Central memory CD8-positive, alpha-beta T cell (primary cell): ENCODE measurements at regions not wholly inside any gene's neighbourhood (a gene's known extent, or its start where the extent isn't known, plus 50 kb on each side); places are given as distances from the start of the nearest gene placed in this dataset.

ENCODE experiments used
- ATAC-seq: fragments of 150-1000 bp; cut with Tn5 transposase; replicated peaks from 2 replicates; pipeline ENCODE4 v1.10.0; 2022; ENCODE audit warnings: mild to moderate bottlenecking, moderate FRiP score, moderate number of reproducible peaks; ENCODE audit not compliant: poor library complexity, severe bottlenecking; ENCODE audit errors: extremely low read depth
- DNase-seq, 2 donors: peaks; one replicate each; pipeline ENCODE4 v3.0.0; 2021; ENCODE audit warnings: low spot score in 2 of 2
- H3K27ac Mint-ChIP-seq: one replicate; pipeline ENCODE4 v1.8.0; 2022; ENCODE audit warnings: low read depth, mild to moderate bottlenecking, moderate library complexity, mixed read lengths
- H3K27me3 Mint-ChIP-seq: one replicate; pipeline ENCODE4 v1.8.0; 2022; ENCODE audit warnings: mixed read lengths
- H3K36me3 Mint-ChIP-seq: one replicate; pipeline ENCODE4 v1.8.0; 2022; ENCODE audit warnings: mild to moderate bottlenecking, moderate library complexity, mixed read lengths; ENCODE audit not compliant: insufficient read depth
- H3K4me1 Mint-ChIP-seq: one replicate; pipeline ENCODE4 v1.8.0; 2022; ENCODE audit warnings: mixed read lengths
- H3K4me3 Mint-ChIP-seq: one replicate; pipeline ENCODE4 v1.8.0; 2022; ENCODE audit warnings: mild to moderate bottlenecking, moderate library complexity, mixed read lengths
- H3K9me3 Mint-ChIP-seq: one replicate; pipeline ENCODE4 v1.8.0; 2022; ENCODE audit warnings: mixed read lengths

DNA sequence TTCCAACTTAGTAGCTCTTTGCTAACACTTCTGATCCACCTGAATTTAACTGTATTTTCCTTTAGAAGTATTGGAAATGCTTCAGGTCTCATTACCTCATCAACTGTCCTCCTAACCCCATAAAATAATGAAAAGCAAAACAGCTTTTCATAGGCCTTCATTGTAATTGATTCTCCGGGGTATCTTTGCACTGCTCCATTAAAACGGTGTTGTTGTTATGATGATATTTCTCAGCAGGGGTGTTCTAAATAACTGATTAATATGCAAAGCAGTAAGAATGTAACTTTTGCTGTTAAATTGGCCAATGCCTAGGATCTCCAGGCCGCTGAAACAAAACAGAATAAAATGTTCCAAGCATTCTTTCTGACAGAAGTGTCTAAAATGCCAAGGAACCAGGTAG, 1983.2 kb downstream of the EFNA5 start:
- Mint-ChIP-seq H3K4me3 (no peak overlapping the region), H3K4me1 (no peaks in the 10 kb centered on the region), H3K9me3 (peaks cover 9% of the 10 kb centered on the region), H3K27me3 (no peaks in the 10 kb centered on the region), H3K36me3 (no peaks in the 10 kb centered on the region), H3K27ac (no peak overlapping the region)
- ATAC-seq (no peak), DNase-seq (no peak)

DNA sequence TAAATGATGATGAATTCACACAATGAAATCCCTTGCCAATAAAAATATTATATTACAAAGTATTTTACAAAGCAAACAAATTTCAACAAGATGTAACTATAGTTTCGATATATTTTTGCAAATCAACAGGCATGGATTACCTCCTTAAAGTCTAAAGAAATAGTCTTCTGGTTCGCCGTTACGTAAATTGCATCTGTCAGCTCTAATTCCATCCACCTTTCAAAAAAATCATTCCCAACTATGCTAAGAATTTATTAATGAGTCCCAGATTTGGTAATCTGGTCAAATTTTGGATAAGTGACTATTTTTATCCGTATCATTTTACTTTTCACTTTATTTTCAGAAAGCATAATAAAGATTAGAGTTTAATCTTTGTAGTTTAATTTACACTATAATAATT, 1984.9 kb downstream of the EFNA5 start:
- no peaks in the 10 kb centered on the region for H3K36me3 Mint-ChIP-seq
- no peak overlapping the region for H3K27ac Mint-ChIP-seq
- DNase-seq (no peak), ATAC-seq (no peak)
- H3K4me1 Mint-ChIP-seq, result no peaks in the 10 kb centered on the region
- H3K27me3 Mint-ChIP-seq, result no peaks in the 10 kb centered on the region
- H3K9me3 Mint-ChIP-seq, result peaks cover 9% of the 10 kb centered on the region
- no peak overlapping the region for H3K4me3 Mint-ChIP-seq

DNA sequence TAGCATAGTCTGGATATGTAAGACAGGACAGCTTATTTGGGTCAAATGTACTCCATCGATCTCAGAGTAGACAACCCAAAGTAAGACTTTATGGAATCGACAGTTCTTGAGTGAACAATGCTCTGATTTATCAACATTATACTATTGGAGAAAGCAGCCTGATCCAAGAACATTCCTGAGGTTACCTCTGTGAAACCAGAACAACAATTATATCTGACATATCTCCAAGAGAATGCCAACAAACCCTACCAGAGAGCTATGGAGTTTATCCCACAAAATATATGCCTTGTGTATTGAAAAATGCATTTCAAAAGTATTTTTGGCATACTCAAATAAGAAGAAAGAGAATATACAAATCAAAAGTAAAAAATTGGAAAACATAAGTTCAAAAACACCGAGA, 1985.9 kb downstream of the EFNA5 start:
- Mint-ChIP-seq H3K27ac (no peak overlapping the region), H3K4me1 (no peaks in the 10 kb centered on the region), H3K36me3 (no peaks in the 10 kb centered on the region), H3K9me3 (peaks cover 15% of the 10 kb centered on the region), H3K4me3 (no peak overlapping the region), H3K27me3 (no peaks in the 10 kb centered on the region)
- no peak for ATAC-seq
- DNase-seq, result no peak

DNA sequence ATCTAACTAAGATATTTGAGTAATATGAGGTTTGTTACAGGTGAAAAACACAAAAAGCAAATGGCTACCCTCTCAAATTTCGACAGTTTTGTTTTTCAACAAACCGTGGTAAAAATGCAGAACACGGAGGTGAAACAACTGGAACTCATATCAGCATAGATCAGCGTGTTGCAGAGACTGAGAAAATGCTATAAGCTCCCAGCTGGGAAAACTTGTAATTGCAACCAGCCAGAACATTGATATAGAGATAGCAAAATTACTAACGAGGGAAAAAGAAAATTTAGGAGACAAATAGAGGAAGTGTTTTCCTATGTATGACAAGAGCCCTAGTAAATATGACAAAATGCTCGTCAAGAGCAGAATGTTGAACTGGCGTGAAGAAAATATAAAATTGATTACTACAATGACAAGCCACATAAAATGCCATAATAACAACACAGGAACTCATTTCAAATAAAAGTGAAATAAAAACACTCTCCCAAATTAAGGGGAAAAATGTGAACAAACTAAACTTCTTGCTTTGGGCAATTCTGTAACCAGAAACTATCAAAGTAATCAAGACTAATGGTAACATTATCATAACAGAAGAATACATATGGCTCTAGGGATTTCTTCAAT, 1989.8 kb downstream of the EFNA5 start:
- Mint-ChIP-seq H3K4me1 (no peaks in the 10 kb centered on the region), H3K9me3 (peaks cover 15% of the 10 kb centered on the region), H3K27me3 (no peaks in the 10 kb centered on the region), H3K27ac (no peak overlapping the region), H3K4me3 (no peak overlapping the region), H3K36me3 (no peaks in the 10 kb centered on the region)
- DNase-seq (no peak), ATAC-seq (no peak)

DNA sequence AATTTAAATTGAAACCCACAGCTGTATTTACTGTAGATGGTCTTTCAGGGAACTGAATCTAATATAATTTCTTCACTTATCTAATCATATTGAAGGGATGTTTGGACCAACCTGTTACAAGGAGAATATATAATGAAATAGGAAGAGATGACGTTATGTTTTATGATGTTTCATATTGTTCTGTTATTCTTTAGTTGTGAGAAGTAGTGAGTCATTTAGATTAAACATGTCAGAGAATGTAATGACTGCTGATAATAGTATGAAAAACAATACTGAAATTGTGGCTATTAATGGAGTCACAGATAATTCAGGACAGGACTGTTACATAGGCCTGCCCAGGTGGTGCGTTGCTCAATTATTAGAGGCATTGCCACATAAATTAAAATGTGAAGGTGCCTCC, 1993.4 kb downstream of the EFNA5 start:
- Mint-ChIP-seq H3K4me3 (no peak overlapping the region), H3K36me3 (no peaks in the 10 kb centered on the region), H3K4me1 (no peaks in the 10 kb centered on the region), H3K27me3 (no peaks in the 10 kb centered on the region), H3K9me3 (peaks cover 5% of the 10 kb centered on the region), H3K27ac (no peak overlapping the region)
- no peak for ATAC-seq
- DNase-seq, result no peak

DNA sequence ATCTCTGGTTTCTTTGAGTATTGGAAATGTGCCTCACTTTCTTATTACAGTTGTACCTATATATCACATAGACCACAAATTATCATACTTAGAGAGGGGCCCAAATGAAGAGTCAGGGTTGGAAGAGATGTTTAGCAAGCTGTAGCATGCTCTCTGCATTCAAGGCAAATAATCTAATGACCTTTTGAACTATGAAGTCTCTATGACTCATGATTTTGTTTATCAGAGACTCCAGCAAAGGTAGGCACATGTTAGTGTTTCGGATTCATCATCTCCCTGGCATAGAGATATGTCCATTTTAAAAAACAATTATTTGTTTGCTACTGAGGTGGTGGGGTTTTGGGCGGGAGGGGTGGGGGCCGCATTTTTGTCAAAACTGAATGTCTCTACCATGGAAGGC, 2000.1 kb downstream of the EFNA5 start:
- H3K4me1 Mint-ChIP-seq, result no peaks in the 10 kb centered on the region
- H3K4me3 Mint-ChIP-seq, result no peak overlapping the region
- no peak for ATAC-seq
- H3K36me3 Mint-ChIP-seq, result no peaks in the 10 kb centered on the region
- DNase-seq, result no peak
- no peaks in the 10 kb centered on the region for H3K27me3 Mint-ChIP-seq
- peaks cover 27% of the 10 kb centered on the region for H3K9me3 Mint-ChIP-seq
- H3K27ac Mint-ChIP-seq, result no peak overlapping the region

DNA sequence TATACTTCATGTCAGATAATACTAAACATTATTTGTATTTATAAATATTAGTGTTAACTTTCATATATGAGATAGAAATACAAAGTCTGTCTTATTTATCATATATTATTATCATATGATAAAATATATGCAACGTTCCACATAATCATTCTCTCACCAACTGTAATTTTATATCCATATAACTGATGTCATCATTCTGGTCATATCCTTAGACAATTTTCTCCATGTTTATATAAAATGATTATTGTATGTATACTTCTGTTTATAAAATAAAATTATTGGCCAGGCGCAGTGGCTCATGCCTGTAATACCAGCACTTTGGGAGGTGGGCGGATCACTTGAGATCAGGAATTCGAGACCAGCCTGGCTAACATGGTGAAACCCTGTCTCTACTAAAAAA, 2007.1 kb downstream of the EFNA5 start:
- Mint-ChIP-seq H3K36me3 (no peaks in the 10 kb centered on the region), H3K27me3 (no peaks in the 10 kb centered on the region), H3K9me3 (peaks cover 21% of the 10 kb centered on the region), H3K4me3 (no peak overlapping the region), H3K27ac (no peak overlapping the region), H3K4me1 (no peaks in the 10 kb centered on the region)
- DNase-seq (no peak), ATAC-seq (no peak)

DNA sequence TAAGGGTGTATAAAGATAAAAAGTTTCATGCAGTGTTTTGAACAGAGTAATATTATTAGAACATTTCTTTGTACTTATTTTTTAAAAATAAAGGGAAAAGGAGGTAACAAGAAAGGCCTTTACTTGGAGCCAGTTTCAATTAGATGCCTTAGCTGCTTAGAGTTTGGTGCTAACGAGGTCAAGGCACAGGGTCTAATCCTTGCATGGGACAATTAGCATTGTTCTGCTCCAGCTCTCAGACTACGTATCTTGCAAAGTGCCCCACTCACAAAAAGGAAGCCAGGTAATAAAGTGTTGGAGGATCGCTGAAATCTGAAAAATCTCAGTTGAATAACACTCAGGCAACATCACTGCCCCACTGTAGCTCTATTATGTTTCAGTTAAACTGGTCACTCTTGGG, 2011.3 kb downstream of the EFNA5 start:
- H3K27ac Mint-ChIP-seq, result no peak overlapping the region
- no peaks in the 10 kb centered on the region for H3K27me3 Mint-ChIP-seq
- DNase-seq (no peak), ATAC-seq (no peak)
- H3K4me3 Mint-ChIP-seq, result no peak overlapping the region
- H3K4me1 Mint-ChIP-seq, result no peaks in the 10 kb centered on the region
- H3K36me3 Mint-ChIP-seq, result no peaks in the 10 kb centered on the region
- H3K9me3 Mint-ChIP-seq, result peaks cover under 1% of the 10 kb centered on the region

DNA sequence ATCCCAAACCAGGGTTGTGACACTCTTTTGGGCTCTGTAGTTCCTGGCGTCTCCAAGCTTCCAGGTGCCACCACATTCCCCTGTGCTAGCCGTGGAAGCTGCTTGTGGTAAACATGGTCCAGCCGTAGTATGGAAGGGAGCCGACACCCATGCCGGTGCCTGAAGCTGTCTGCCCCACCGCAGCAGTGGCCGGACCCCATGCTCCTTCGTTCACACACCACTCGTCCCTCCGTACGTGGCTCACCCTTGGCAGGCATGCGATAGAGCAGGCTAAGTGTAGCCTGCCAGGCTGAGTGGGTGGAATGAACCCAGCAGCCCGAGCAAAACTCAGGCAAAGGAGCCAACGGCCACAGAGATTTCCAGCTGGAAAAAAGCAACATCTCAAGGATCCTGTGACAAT, 2030.4 kb downstream of the EFNA5 start:
- H3K4me3 Mint-ChIP-seq, result no peak overlapping the region

DNA sequence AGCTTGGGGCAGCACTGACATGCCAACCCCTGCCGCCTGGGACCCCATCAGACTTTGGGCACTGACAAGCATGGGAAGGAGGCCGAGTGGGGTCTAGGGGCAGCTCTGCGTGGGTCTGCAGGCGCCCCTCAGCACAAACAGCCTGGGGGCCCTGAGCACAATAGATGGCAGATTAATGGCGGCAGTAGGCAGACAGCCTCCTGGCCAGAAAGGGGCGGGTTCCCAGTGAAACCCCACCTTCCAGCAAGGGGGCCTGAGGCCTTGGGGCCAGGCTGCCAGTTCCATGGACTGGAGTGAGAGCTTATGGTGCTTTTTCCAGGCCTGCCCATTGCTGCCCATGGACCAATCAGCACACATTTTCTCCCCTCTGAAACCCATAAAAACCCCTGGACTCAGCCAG, 2031.2 kb downstream of the EFNA5 start:
- H3K4me1 Mint-ChIP-seq, result no peaks in the 10 kb centered on the region
- H3K9me3 Mint-ChIP-seq, result peaks cover 20% of the 10 kb centered on the region
- no peak overlapping the region for H3K4me3 Mint-ChIP-seq
- DNase-seq, result no peak
- H3K27me3 Mint-ChIP-seq, result no peaks in the 10 kb centered on the region
- no peak for ATAC-seq
- H3K27ac Mint-ChIP-seq, result no peak overlapping the region
- no peaks in the 10 kb centered on the region for H3K36me3 Mint-ChIP-seq

More for the DNA sequence above, 2030.4 kb downstream of the EFNA5 start:
- Mint-ChIP-seq H3K27ac (no peak overlapping the region), H3K27me3 (no peaks in the 10 kb centered on the region), H3K9me3 (peaks cover 23% of the 10 kb centered on the region), H3K36me3 (no peaks in the 10 kb centered on the region), H3K4me1 (no peaks in the 10 kb centered on the region)
- ATAC-seq (no peak), DNase-seq (no peak)

DNA sequence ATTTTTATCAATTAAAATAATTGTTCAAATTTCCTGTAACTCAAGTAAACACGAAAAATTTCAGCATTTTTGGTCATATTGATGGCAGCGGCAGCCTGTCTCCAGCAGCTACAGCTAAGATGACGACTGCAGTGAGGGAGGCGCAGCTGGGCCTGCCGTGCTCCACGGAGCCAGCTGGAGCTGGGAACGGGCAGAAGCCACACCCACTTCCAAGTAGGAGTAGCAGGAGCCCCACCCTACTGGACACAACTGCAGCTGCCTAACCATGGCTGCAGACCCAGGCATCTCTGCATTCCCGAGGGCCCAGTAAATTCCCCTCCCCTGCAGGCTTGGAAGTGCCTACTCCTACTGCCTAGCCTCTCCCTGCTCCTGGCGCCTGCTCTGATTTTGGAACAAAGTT, 2031.7 kb downstream of the EFNA5 start:
- Mint-ChIP-seq H3K4me3 (no peak overlapping the region), H3K27me3 (no peaks in the 10 kb centered on the region), H3K36me3 (no peaks in the 10 kb centered on the region), H3K27ac (no peak overlapping the region), H3K4me1 (no peaks in the 10 kb centered on the region), H3K9me3 (peaks cover 19% of the 10 kb centered on the region)
- ATAC-seq, result no peak
- DNase-seq, result no peak

DNA sequence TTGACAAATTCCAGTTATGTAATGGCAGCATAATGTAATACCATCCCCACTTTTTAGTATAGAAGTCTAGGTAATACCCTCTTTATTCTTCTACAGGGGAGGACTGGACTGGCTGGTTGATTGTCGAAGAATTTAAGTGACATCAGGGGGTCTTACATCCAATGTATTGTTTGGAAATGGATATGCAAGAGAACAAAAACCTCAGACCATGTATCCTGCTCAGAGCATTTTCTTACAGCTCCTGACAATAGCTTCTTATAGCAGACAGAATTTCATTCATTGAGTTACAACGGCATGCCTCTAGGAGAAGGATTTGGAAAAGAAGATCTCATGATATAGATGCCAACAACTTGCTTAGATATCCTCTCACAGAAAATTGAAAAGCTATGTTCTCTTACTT, 2032.3 kb downstream of the EFNA5 start:
- Mint-ChIP-seq H3K27ac (no peak overlapping the region), H3K4me3 (no peak overlapping the region)

DNA sequence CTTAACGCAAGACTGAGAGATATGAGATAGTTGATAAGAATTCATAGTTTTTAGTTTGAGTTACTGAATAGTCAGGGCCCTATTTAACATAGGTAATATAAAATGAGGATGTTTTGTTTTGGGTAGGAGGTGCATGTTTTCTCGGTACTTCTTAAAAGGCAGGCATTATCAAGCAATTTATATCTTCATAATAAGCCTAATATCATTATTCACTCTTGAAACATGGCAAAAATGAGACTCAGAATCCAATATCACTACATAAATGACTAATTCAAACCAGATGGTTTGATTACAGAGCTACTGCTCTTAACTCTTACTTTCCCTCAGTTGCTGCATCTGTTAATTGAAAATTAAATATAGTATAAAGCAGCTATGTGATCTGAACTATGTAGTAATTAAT, 2038.7 kb downstream of the EFNA5 start:
- Mint-ChIP-seq H3K36me3 (no peaks in the 10 kb centered on the region), H3K27me3 (no peaks in the 10 kb centered on the region), H3K9me3 (peaks cover 13% of the 10 kb centered on the region), H3K27ac (no peak overlapping the region), H3K4me1 (no peaks in the 10 kb centered on the region), H3K4me3 (no peak overlapping the region)
- ATAC-seq (no peak), DNase-seq (no peak)

More for the DNA sequence above, 2032.3 kb downstream of the EFNA5 start:
- Mint-ChIP-seq H3K27me3 (no peaks in the 10 kb centered on the region), H3K9me3 (peaks cover 15% of the 10 kb centered on the region), H3K4me1 (no peaks in the 10 kb centered on the region), H3K36me3 (no peaks in the 10 kb centered on the region)
- DNase-seq, result no peak
- no peak for ATAC-seq

DNA sequence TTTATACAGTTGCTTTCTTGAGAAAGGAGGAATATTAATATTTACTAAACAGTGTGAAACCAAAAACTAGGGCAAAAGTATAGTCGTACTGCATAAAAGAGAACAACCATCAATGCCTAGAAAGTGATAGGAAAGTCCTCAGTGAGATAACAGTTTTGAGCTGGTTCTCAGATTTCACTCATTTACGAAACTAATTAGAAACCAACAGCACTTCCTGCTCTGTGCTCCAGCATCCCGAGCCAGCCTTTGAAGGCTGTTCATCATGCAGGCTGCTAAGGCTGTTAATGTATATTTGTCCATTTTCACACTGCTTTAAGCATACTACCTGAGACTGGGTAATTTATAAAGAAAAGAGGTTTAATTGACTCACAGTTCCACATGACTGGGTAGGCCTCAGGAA, 2039.9 kb downstream of the EFNA5 start:
- Mint-ChIP-seq H3K4me3 (no peak overlapping the region), H3K4me1 (no peaks in the 10 kb centered on the region), H3K27me3 (no peaks in the 10 kb centered on the region)

More for the DNA sequence above, 2039.9 kb downstream of the EFNA5 start:
- Mint-ChIP-seq H3K36me3 (no peaks in the 10 kb centered on the region), H3K9me3 (peaks cover 15% of the 10 kb centered on the region), H3K27ac (no peak overlapping the region)
- DNase-seq (no peak), ATAC-seq (no peak)
